ENCODE measurements at regions not wholly inside any gene's neighbourhood (a gene's known extent, or its start where the extent isn't known, plus 50 kb on each side); places are given as distances from the start of the nearest gene placed in this dataset.

GRCh38 chr21:35291034-35291433 is 241.9 kb upstream of the RUNX1 start:
- TF ChIP-seq TAF1 (IDR thresholded peaks at IDR 0.05; ENCODE audit: borderline replicate concordance, low read depth, low read length) (no peak), POLR2A (IDR thresholded peaks at IDR 0.05; ENCODE audit: low read depth, low read length) (no peak)

Data from GM12892 (cell line).